IMR-90 (cell line): ENCODE measurements at regions not wholly inside any gene's neighbourhood (a gene's known extent, or its start where the extent isn't known, plus 50 kb on each side); places are given as distances from the start of the nearest gene placed in this dataset.

Experiments used
- ATAC-seq: fragments of 200-7000 bp; cut with Tn5 transposase; 2 replicates; pipeline ENCODE4 v1.9.1; 2020; ENCODE audit warnings: low read depth, mild to moderate bottlenecking, moderate library complexity
- BruUV-seq: library from RNA; stranded (reverse); fragments of 400-500 nt; replicated peaks from 2 replicates; lab custom pipeline; 2021; lab: Mats Ljungman, UMichigan
- CTCF ChIA-PET: fragments of 300-600 bp; formaldehyde crosslinking; extraction: SDS; loops from one replicate; lab custom pipeline; 2021; ENCODE audit warnings: antibody characterized with exemption; lab: Yijun Ruan, JAX
- POLR2A ChIA-PET: fragments of 300-600 bp; sonication (Branson Sonifier 250); formaldehyde crosslinking; loops from one replicate; lab custom pipeline; 2022; ENCODE audit warnings: antibody characterized with exemption; ENCODE audit not compliant: unreplicated experiment; lab: Charles Lee
- DNase-seq: peaks from one replicate; pipeline ENCODE4 v3.0.0; 2013
- H2AFZ ChIP-seq: replicated peaks from 2 replicates; pipeline ENCODE3; 2013; ENCODE audit warnings: low read length, mild to moderate bottlenecking; ENCODE audit not compliant: poor library complexity
- H2AK5ac ChIP-seq: 2 replicates; pipeline ENCODE4 v1.6.1; 2013; ENCODE audit warnings: low read depth, low read length, inconsistent platforms
- H2AK9ac ChIP-seq: replicated peaks from 2 replicates; pipeline ENCODE3; 2013; ENCODE audit warnings: mild to moderate bottlenecking, low read depth, low read length, moderate library complexity; ENCODE audit not compliant: poor library complexity
- H2BK120ac ChIP-seq: 2 replicates; pipeline ENCODE4 v1.6.1; 2013; ENCODE audit warnings: low read depth, low read length, inconsistent platforms
- H2BK15ac ChIP-seq: 3 replicates; pipeline ENCODE4 v1.6.1; 2013; ENCODE audit warnings: low read depth, low read length, inconsistent platforms
- H2BK20ac ChIP-seq: 2 replicates; pipeline ENCODE4 v1.6.1; 2013; ENCODE audit warnings: low read depth, mild to moderate bottlenecking, inconsistent platforms, low read length, moderate library complexity
- H2BK5ac ChIP-seq: 2 replicates; pipeline ENCODE4 v1.6.1; 2013; ENCODE audit warnings: mild to moderate bottlenecking, low read depth, low read length, inconsistent platforms; ENCODE audit not compliant: poor library complexity, severe bottlenecking
- H3K14ac ChIP-seq: replicated peaks from 2 replicates; pipeline ENCODE4 v1.6.1; 2013; ENCODE audit warnings: low read depth, low read length, inconsistent platforms
- H3K18ac ChIP-seq: 2 replicates; pipeline ENCODE4 v1.6.1; 2013; ENCODE audit warnings: low read depth, low read length, control low read depth
- H3K23ac ChIP-seq: 2 replicates; pipeline ENCODE4 v1.6.1; 2013; ENCODE audit warnings: low read depth, low read length, inconsistent platforms
- H3K27ac ChIP-seq: 2 replicates; pipeline ENCODE4 v1.5.1; 2013; ENCODE audit warnings: mild to moderate bottlenecking, control low read depth, low read length; ENCODE audit not compliant: insufficient read depth
- H3K27me3 ChIP-seq: 2 replicates; pipeline ENCODE4 v1.6.1; 2013; ENCODE audit warnings: low read length; ENCODE audit not compliant: control insufficient read depth, insufficient read depth
- H3K36me3 ChIP-seq: 2 replicates; pipeline ENCODE4 v1.6.1; 2013; ENCODE audit warnings: low read length, mixed read lengths; ENCODE audit not compliant: control insufficient read depth, insufficient read depth
- H3K4ac ChIP-seq: 2 replicates; pipeline ENCODE4 v1.6.1; 2013; ENCODE audit warnings: low read depth, low read length, inconsistent platforms
- H3K4me1 ChIP-seq: 2 replicates; pipeline ENCODE4 v1.6.1; 2013; ENCODE audit warnings: low read length, mixed read lengths; ENCODE audit not compliant: control insufficient read depth, insufficient read depth
- H3K4me2 ChIP-seq: 2 replicates; pipeline ENCODE4 v1.6.1; 2013; ENCODE audit warnings: low read depth, mild to moderate bottlenecking, control low read depth, low read length, moderate library complexity
- H3K4me3 ChIP-seq: 2 replicates; pipeline ENCODE4 v1.5.1; 2013; ENCODE audit warnings: low read depth, mild to moderate bottlenecking, control low read depth, low read length, moderate library complexity; ENCODE audit not compliant: insufficient read depth
- H3K56ac ChIP-seq: 2 replicates; pipeline ENCODE4 v1.6.1; 2013; ENCODE audit warnings: low read length, inconsistent platforms; ENCODE audit not compliant: insufficient read depth; ENCODE audit errors: extremely low read depth
- H3K79me1 ChIP-seq, 2 experiments: 2 replicates each; pipeline ENCODE4 v1.6.1; 2013; ENCODE audit warnings: low read length in 2 of 2, inconsistent platforms in 1 of 2, low read depth in 1 of 2
- H3K9ac ChIP-seq: 2 replicates; pipeline ENCODE4 v1.6.1; 2013; ENCODE audit warnings: low read depth, low read length, control low read depth
- H3K9me1 ChIP-seq: 2 replicates; pipeline ENCODE4 v1.6.1; 2013; ENCODE audit warnings: low read length, inconsistent platforms; ENCODE audit not compliant: insufficient read depth
- H3K9me3 ChIP-seq: 2 replicates; pipeline ENCODE4 v1.6.1; 2013; ENCODE audit warnings: low read length; ENCODE audit not compliant: control insufficient read depth, insufficient read depth
- H4K20me1 ChIP-seq: 2 replicates; pipeline ENCODE4 v1.6.1; 2013; ENCODE audit warnings: low read length, inconsistent platforms; ENCODE audit not compliant: insufficient read depth
- H4K5ac ChIP-seq: 2 replicates; pipeline ENCODE4 v1.6.1; 2013; ENCODE audit warnings: mild to moderate bottlenecking, low read depth, low read length, control low read depth
- H4K8ac ChIP-seq, 2 experiments: 2 replicates each; pipeline ENCODE4 v1.6.1; 2013; ENCODE audit warnings: low read depth in 2 of 2, low read length in 2 of 2, control low read depth in 1 of 2, inconsistent platforms in 1 of 2
- H4K91ac ChIP-seq: 2 replicates; pipeline ENCODE4 v1.6.1; 2013; ENCODE audit warnings: low read depth, low read length, inconsistent platforms; ENCODE audit not compliant: insufficient read depth
- BHLHE40 ChIP-seq: fragments of 150-350 bp; IDR thresholded peaks from 2 replicates; pipeline ENCODE4 v1.6.1; 2016; ENCODE audit warnings: mild to moderate bottlenecking, low read depth, low read length
- MAFK ChIP-seq: IDR thresholded peaks from 2 replicates; pipeline ENCODE4 v1.6.1; 2012; ENCODE audit warnings: low read depth, low read length, improper control_type of control experiment
- WGBS, 2 experiments: methylation state at CpG; one replicate each; pipeline versions ENCODE4 v1.1.5 to v1.1.7; 2013; ENCODE audit warnings: missing lambda C conversion rate in 2 of 2; ENCODE audit not compliant: insufficient read length in 1 of 2; ENCODE audit errors: extremely low coverage in 2 of 2; 5-methylcytosine and 5-hydroxymethylcytosine counted together
- dilution Hi-C: fragments of 300-500 bp; cut with HindIII; formaldehyde crosslinking; loops from one replicate; pipeline ENCODE4 v1.14.3; 2018; ENCODE audit warnings: low sequenced_read_pairs; ENCODE audit not compliant: unreplicated experiment
- in situ Hi-C: fragments of 300-500 bp; cut with MboI; formaldehyde crosslinking; loops from 3 replicates; pipeline ENCODE4 v1.14.3; 2019; ENCODE audit warnings: low sequenced_read_pairs, inconsistent platforms, mixed read lengths
- intact Hi-C: fragments of 100-400 bp; cut with micrococcal nuclease; formaldehyde crosslinking; loops from 2 replicates; pipeline ENCODE4 v1.10.0; 2022

- dilution Hi-C loops (no loop called here), intact Hi-C loops (no loop called here), in situ Hi-C loops (no loop called here)
- H2BK120ac ChIP-seq: no peak overlapping the region
- H4K5ac ChIP-seq: no peak overlapping the region
- H4K20me1 ChIP-seq: no peaks in the 10 kb centered on the region
- H3K9me1 ChIP-seq: no peaks in the 10 kb centered on the region
- H3K4me2 ChIP-seq: no peak overlapping the region
- H3K56ac ChIP-seq: no peak overlapping the region
- H3K18ac ChIP-seq: no peak overlapping the region
- H2AFZ ChIP-seq: peak overlapping the region; percentile 49
- no peak overlapping the region for H4K8ac ChIP-seq
- no peak overlapping the region for H3K9ac ChIP-seq
- ChIA-PET POLR2A (no interaction called here), CTCF (no interaction called here)
- H3K4me3 ChIP-seq: no peak overlapping the region
- ATAC-seq: no peak
- no peak overlapping the region for H3K14ac ChIP-seq
- H2BK5ac ChIP-seq: no peak overlapping the region
- H3K27ac ChIP-seq: no peak overlapping the region
- no TSS peak for BruUV-seq
- H4K91ac ChIP-seq: no peak overlapping the region
- H3K9me3 ChIP-seq: no peaks in the 10 kb centered on the region
- H3K79me1 ChIP-seq: no peaks in the 10 kb centered on the region
- no peak overlapping the region for H2BK20ac ChIP-seq
- TF ChIP-seq BHLHE40: no peak
- no peak for TF ChIP-seq MAFK
- no peak overlapping the region for H3K4ac ChIP-seq
- no peak overlapping the region for H2AK9ac ChIP-seq
- no peak overlapping the region for H2AK5ac ChIP-seq
- H3K27me3 ChIP-seq: no peaks in the 10 kb centered on the region
- no peak overlapping the region for H2BK15ac ChIP-seq
- no peak overlapping the region for H3K23ac ChIP-seq
- DNase-seq: no peak
- 85% methylated on average over 9 of the region's 10 CpGs; no CpG with 5 or more reads in 1 of the 2 experiments for whole genome bisulfite sequencing, 2 experiments
- H3K36me3 ChIP-seq: no peaks in the 10 kb centered on the region
- H3K4me1 ChIP-seq: no peaks in the 10 kb centered on the region
Observed at GRCh38 chr3:132907293-132907692, 130.9 kb upstream of the TMEM108 start.
